ENCODE measurements at regions not wholly inside any gene's neighbourhood (a gene's known extent, or its start where the extent isn't known, plus 50 kb on each side); places are given as distances from the start of the nearest gene placed in this dataset.

DNA sequence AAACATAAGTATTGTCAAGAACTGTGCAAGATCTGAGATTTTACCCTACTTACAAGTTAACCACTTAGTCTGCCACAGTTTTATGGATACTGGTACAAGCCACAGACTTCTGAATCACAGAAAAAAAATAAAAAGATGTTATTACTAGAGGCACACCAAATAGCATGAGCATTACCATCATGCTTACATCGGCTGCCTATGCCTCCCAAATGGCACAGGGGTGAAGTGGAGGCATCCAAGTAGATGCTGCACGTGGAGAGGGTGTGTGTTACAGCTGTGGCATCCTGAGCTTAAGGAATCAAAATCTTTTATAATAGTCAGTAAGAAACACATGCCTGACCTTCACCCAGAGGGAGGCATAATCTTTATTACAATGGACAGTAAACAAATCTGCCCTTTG lies 207.8 kb downstream of the TFEC start:
- WGBS: 69% methylated on average over 2 of the region's 2 CpGs
- no peaks in the 10 kb centered on the region for H3K9me3 ChIP-seq
- DNase-seq (ENCODE audit: low spot score in 2 of 2): no peak
- TF ChIP-seq EP300 (IDR thresholded peaks at IDR 0.05) (no peak), POLR2AphosphoS5 (IDR thresholded peaks at IDR 0.05) (no peak), POLR2A (IDR thresholded peaks at IDR 0.05) (no peak)
- TF ChIP-seq, protein P1, sequence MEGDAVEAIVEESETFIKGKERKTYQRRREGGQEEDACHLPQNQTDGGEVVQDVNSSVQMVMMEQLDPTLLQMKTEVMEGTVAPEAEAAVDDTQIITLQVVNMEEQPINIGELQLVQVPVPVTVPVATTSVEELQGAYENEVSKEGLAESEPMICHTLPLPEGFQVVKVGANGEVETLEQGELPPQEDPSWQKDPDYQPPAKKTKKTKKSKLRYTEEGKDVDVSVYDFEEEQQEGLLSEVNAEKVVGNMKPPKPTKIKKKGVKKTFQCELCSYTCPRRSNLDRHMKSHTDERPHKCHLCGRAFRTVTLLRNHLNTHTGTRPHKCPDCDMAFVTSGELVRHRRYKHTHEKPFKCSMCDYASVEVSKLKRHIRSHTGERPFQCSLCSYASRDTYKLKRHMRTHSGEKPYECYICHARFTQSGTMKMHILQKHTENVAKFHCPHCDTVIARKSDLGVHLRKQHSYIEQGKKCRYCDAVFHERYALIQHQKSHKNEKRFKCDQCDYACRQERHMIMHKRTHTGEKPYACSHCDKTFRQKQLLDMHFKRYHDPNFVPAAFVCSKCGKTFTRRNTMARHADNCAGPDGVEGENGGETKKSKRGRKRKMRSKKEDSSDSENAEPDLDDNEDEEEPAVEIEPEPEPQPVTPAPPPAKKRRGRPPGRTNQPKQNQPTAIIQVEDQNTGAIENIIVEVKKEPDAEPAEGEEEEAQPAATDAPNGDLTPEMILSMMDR (IDR thresholded peaks at IDR 0.05): no peak
- no peaks in the 10 kb centered on the region for H3K4me1 ChIP-seq
- H3K27me3 ChIP-seq: no peaks in the 10 kb centered on the region
- no peaks in the 10 kb centered on the region for H3K36me3 ChIP-seq
- H3K4me3 ChIP-seq: no peak overlapping the region
- no peak overlapping the region for H3K27ac ChIP-seq

DNA sequence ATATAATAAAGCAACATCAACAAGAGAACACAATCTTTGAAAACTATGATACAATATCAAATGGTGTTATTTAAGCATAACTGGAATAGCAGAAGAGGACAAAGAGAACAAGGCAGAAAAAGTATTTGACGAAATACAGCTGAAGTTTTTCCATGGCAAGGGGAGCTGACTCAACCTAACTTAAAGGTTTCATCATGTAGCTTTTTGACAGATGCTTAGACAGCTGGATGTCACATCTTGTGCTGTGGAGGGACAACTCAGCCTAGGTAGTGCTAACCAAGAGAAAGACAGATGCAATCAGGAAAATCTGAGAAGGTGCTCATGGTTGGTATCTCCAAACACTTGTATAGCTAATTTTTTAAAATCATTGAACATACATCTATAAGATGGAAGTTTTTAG lies 208.2 kb downstream of the TFEC start:
- no peaks in the 10 kb centered on the region for H3K9me3 ChIP-seq
- H3K4me1 ChIP-seq: no peaks in the 10 kb centered on the region
- no peaks in the 10 kb centered on the region for H3K27me3 ChIP-seq
- no peak overlapping the region for H3K4me3 ChIP-seq
- no peaks in the 10 kb centered on the region for H3K36me3 ChIP-seq
- DNase-seq (ENCODE audit: low spot score in 2 of 2): no peak
- 71% methylated on average over 1 of the region's 1 CpG for WGBS
- no peak overlapping the region for H3K27ac ChIP-seq
- TF ChIP-seq POLR2A (IDR thresholded peaks at IDR 0.05) (no peak), EP300 (IDR thresholded peaks at IDR 0.05) (no peak), POLR2AphosphoS5 (IDR thresholded peaks at IDR 0.05) (no peak)
- TF ChIP-seq, protein P1 (IDR thresholded peaks at IDR 0.05): no peak

- no peak for DNase-seq (ENCODE audit: low spot score in 2 of 2)
- TF ChIP-seq POLR2A (IDR thresholded peaks at IDR 0.05): no peak
- TF ChIP-seq EP300 (IDR thresholded peaks at IDR 0.05): no peak
- TF ChIP-seq, protein P1 (IDR thresholded peaks at IDR 0.05): no peak
- no peak for TF ChIP-seq POLR2AphosphoS5 (IDR thresholded peaks at IDR 0.05)
- Histone ChIP-seq H3K9me3 (no peaks in the 10 kb centered on the region), H3K4me3 (no peak overlapping the region), H3K4me1 (no peaks in the 10 kb centered on the region), H3K36me3 (no peaks in the 10 kb centered on the region), H3K27me3 (no peaks in the 10 kb centered on the region), H3K27ac (no peak overlapping the region)
- 77% methylated on average over 4 of the region's 4 CpGs for WGBS
Observed at GRCh38 chr7:115816318-115816974, 214.1 kb downstream of the TFEC start.

DNA sequence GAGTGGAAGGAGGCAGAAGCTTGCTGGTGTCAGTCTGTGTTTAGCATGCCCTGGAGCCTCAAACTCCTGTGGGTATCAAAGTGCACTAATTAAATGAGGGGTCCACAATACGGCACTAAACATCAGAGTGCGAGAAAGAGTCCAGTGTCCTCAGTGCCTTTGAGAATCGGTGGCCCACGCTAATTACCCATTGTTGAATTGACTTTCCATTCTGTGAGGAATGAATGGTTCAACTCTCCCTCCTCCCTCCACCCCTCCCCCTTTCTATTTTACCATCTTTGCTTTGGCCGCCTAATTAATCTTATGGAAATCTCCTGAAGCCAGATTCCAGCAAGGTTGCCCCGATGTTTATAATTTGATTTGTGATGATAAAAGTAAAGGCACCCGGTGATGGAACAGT lies 217.8 kb downstream of the TFEC start:
- TF ChIP-seq EP300 (IDR thresholded peaks at IDR 0.05) (no peak), POLR2AphosphoS5 (IDR thresholded peaks at IDR 0.05) (no peak), POLR2A (IDR thresholded peaks at IDR 0.05) (no peak)
- TF ChIP-seq, protein P1 (IDR thresholded peaks at IDR 0.05): no peak
- Histone ChIP-seq H3K27ac (no peak overlapping the region), H3K4me1 (no peaks in the 10 kb centered on the region), H3K27me3 (no peaks in the 10 kb centered on the region), H3K4me3 (no peak overlapping the region), H3K9me3 (no peaks in the 10 kb centered on the region), H3K36me3 (no peaks in the 10 kb centered on the region)
- WGBS: 66% methylated on average over 7 of the region's 7 CpGs
- no peak for DNase-seq (ENCODE audit: low spot score in 2 of 2)

GRCh38 chr7:115805458-115805857 lies 225.1 kb downstream of the TFEC start:
- Histone ChIP-seq H3K9me3 (no peaks in the 10 kb centered on the region), H3K27me3 (no peaks in the 10 kb centered on the region), H3K4me3 (no peak overlapping the region), H3K27ac (no peak overlapping the region), H3K36me3 (no peaks in the 10 kb centered on the region), H3K4me1 (no peaks in the 10 kb centered on the region)
- no peak for DNase-seq (ENCODE audit: low spot score in 2 of 2)
- TF ChIP-seq POLR2AphosphoS5 (IDR thresholded peaks at IDR 0.05): no peak
- TF ChIP-seq, protein P1 (IDR thresholded peaks at IDR 0.05): no peak
- no peak for TF ChIP-seq EP300 (IDR thresholded peaks at IDR 0.05)
- TF ChIP-seq POLR2A (IDR thresholded peaks at IDR 0.05): no peak
- WGBS: 64% methylated on average over 8 of the region's 8 CpGs

Measured in suprapubic skin (tissue), 4 donors.